ENCODE measurements at regions not wholly inside any gene's neighbourhood (a gene's known extent, or its start where the extent isn't known, plus 50 kb on each side); places are given as distances from the start of the nearest gene placed in this dataset.

- Histone ChIP-seq H3K9me3 (no peaks in the 10 kb centered on the region), H3K4me3 (no peak overlapping the region), H3K27me3 (no peaks in the 10 kb centered on the region), H3K36me3 (no peaks in the 10 kb centered on the region), H3K4me1 (no peaks in the 10 kb centered on the region), H3K27ac (no peak overlapping the region)
- TF ChIP-seq POLR2AphosphoS5 (IDR thresholded peaks at IDR 0.05) (no peak), POLR2A (IDR thresholded peaks at IDR 0.05) (no peak), CTCF (IDR thresholded peaks at IDR 0.05) (no peak)
- DNase-seq (ENCODE audit: low spot score in 2 of 2): no peak
- intact Hi-C loops (cut with DNase I; ENCODE audit: low total_unique reads): no loop called here
Observed at GRCh38 chr12:116469344-116469743, 89.8 kb upstream of the MAP1LC3B2 start.

GRCh38 chr12:116471544-116471943 is 87.6 kb upstream of the MAP1LC3B2 start:
- Histone ChIP-seq H3K4me3 (no peak overlapping the region), H3K27me3 (no peaks in the 10 kb centered on the region), H3K36me3 (no peaks in the 10 kb centered on the region), H3K27ac (no peak overlapping the region), H3K4me1 (no peaks in the 10 kb centered on the region), H3K9me3 (peaks cover 0 to 3% of the 10 kb centered on the region in 2 donors)
- TF ChIP-seq POLR2A (IDR thresholded peaks at IDR 0.05): no peak
- no peak for TF ChIP-seq CTCF (IDR thresholded peaks at IDR 0.05)
- TF ChIP-seq POLR2AphosphoS5 (IDR thresholded peaks at IDR 0.05): no peak
- DNase-seq (ENCODE audit: low spot score in 2 of 2): no peak
- intact Hi-C loops (cut with DNase I; ENCODE audit: low total_unique reads): no loop called here

GRCh38 chr12:116472193-116472592 is 87.0 kb upstream of the MAP1LC3B2 start:
- TF ChIP-seq POLR2AphosphoS5 (IDR thresholded peaks at IDR 0.05): no peak
- no peak for TF ChIP-seq POLR2A (IDR thresholded peaks at IDR 0.05)
- TF ChIP-seq CTCF (IDR thresholded peaks at IDR 0.05): no peak
- no peaks in the 10 kb centered on the region for H3K4me1 ChIP-seq
- no peak overlapping the region for H3K27ac ChIP-seq
- H3K36me3 ChIP-seq: no peaks in the 10 kb centered on the region
- intact Hi-C loops (cut with DNase I; ENCODE audit: low total_unique reads): no loop called here
- H3K9me3 ChIP-seq: peaks cover 0 to 3% of the 10 kb centered on the region in 2 donors
- no peaks in the 10 kb centered on the region for H3K27me3 ChIP-seq
- DNase-seq (ENCODE audit: low spot score in 2 of 2): no peak
- no peak overlapping the region for H3K4me3 ChIP-seq

GRCh38 chr12:116473416-116473815 is 85.8 kb upstream of the MAP1LC3B2 start:
- Histone ChIP-seq H3K36me3 (no peaks in the 10 kb centered on the region), H3K27ac (no peak overlapping the region), H3K4me3 (no peak overlapping the region), H3K4me1 (no peaks in the 10 kb centered on the region), H3K9me3 (peaks cover 0 to 3% of the 10 kb centered on the region in 2 donors), H3K27me3 (no peaks in the 10 kb centered on the region)
- no peak for TF ChIP-seq CTCF (IDR thresholded peaks at IDR 0.05)
- no peak for TF ChIP-seq POLR2A (IDR thresholded peaks at IDR 0.05)
- TF ChIP-seq POLR2AphosphoS5 (IDR thresholded peaks at IDR 0.05): no peak
- intact Hi-C loops (cut with DNase I; ENCODE audit: low total_unique reads): no loop called here
- no peak for DNase-seq (ENCODE audit: low spot score in 2 of 2)

- no peak for TF ChIP-seq POLR2A (IDR thresholded peaks at IDR 0.05)
- TF ChIP-seq CTCF (IDR thresholded peaks at IDR 0.05): no peak
- no peak for TF ChIP-seq POLR2AphosphoS5 (IDR thresholded peaks at IDR 0.05)
- Histone ChIP-seq H3K9me3 (peaks cover 0 to 3% of the 10 kb centered on the region in 2 donors), H3K27ac (no peak overlapping the region), H3K4me3 (no peak overlapping the region), H3K27me3 (no peaks in the 10 kb centered on the region), H3K4me1 (no peaks in the 10 kb centered on the region), H3K36me3 (no peaks in the 10 kb centered on the region)
- DNase-seq (ENCODE audit: low spot score in 2 of 2): no peak
- intact Hi-C loops (cut with DNase I; ENCODE audit: low total_unique reads): no loop called here
Observed at GRCh38 chr12:116474331-116474730, 84.8 kb upstream of the MAP1LC3B2 start.

Data from breast epithelium (tissue), 4 donors.